ENCODE measurements at regions not wholly inside any gene's neighbourhood (a gene's known extent, or its start where the extent isn't known, plus 50 kb on each side); places are given as distances from the start of the nearest gene placed in this dataset.

- POLR2A ChIA-PET, result no interaction called here
Observed at GRCh38 chr4:17169699-17170098, 271.3 kb upstream of the LDB2 start.

More at GRCh38 chr4:17169699-17170098, 271.3 kb upstream of the LDB2 start:
- FAIRE-seq (no peak), DNase-seq (ENCODE audit: low read depth, low spot score) (no peak)
- intact Hi-C loops (cut with micrococcal nuclease) (no loop called here), dilution Hi-C loops (cut with MboI; ENCODE audit: extremely low pct_ligation_motif_present, low sequenced_read_pairs) (no loop called here)
- no peak overlapping the region for H3K4me3 ChIP-seq (replicated peaks in 1 of 3; ENCODE audit: insufficient read depth in 1 of 3, low read depth in 1 of 3, low read length in 3 of 3)
- BruUV-seq (replicated peaks), result no TSS peak
- TF ChIP-seq JUN (IDR thresholded peaks at IDR 0.05; ENCODE audit: borderline replicate concordance, insufficient read depth, insufficient read length, low read depth) (no peak), MYC (IDR thresholded peaks at IDR 0.05; ENCODE audit: low read depth, low read length) (no peak), FOS (IDR thresholded peaks at IDR 0.05; ENCODE audit: borderline replicate concordance, insufficient read depth, low read length) (no peak), MAX (IDR thresholded peaks at IDR 0.05; ENCODE audit: insufficient read depth, insufficient read length) (no peak), POLR2A (IDR thresholded peaks at IDR 0.05; ENCODE audit: low read depth, low read length) (no peak), POLR2AphosphoS5 (IDR thresholded peaks at IDR 0.05; ENCODE audit: insufficient read depth, low read depth, low read length) (no peak), GATA2 (IDR thresholded peaks at IDR 0.05; ENCODE audit: insufficient read depth, insufficient read length, low read depth, low read length) (no peak), EZH2 (IDR thresholded peaks at IDR 0.05; ENCODE audit: borderline replicate concordance, low read depth, low read length, severe bottlenecking) (no peak)
- TF ChIP-seq, protein P1, sequence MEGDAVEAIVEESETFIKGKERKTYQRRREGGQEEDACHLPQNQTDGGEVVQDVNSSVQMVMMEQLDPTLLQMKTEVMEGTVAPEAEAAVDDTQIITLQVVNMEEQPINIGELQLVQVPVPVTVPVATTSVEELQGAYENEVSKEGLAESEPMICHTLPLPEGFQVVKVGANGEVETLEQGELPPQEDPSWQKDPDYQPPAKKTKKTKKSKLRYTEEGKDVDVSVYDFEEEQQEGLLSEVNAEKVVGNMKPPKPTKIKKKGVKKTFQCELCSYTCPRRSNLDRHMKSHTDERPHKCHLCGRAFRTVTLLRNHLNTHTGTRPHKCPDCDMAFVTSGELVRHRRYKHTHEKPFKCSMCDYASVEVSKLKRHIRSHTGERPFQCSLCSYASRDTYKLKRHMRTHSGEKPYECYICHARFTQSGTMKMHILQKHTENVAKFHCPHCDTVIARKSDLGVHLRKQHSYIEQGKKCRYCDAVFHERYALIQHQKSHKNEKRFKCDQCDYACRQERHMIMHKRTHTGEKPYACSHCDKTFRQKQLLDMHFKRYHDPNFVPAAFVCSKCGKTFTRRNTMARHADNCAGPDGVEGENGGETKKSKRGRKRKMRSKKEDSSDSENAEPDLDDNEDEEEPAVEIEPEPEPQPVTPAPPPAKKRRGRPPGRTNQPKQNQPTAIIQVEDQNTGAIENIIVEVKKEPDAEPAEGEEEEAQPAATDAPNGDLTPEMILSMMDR (IDR thresholded peaks at IDR 0.05; ENCODE audit: extremely low read depth in 1 of 2, insufficient read depth in 1 of 2, low read depth in 1 of 2, low read length in 2 of 2), result no peak
- H3K9me3 ChIP-seq (replicated peaks; ENCODE audit: control insufficient read depth, insufficient read depth, low read length), result no peaks in the 10 kb centered on the region
- H3K27ac ChIP-seq (ENCODE audit: insufficient read depth, low read depth, low read length), result no peak overlapping the region
- H3K9ac ChIP-seq (replicated peaks; ENCODE audit: extremely low read depth, insufficient read depth, low read length), result no peak overlapping the region
- no peaks in the 10 kb centered on the region for H3K9me1 ChIP-seq (replicated peaks; ENCODE audit: control insufficient read depth, extremely low read depth, insufficient read depth, low read length)
- H3K27me3 ChIP-seq (ENCODE audit: control insufficient read depth in 2 of 2, insufficient read depth in 2 of 2, low read length in 2 of 2), result peaks cover 2 to 3% of the 10 kb centered on the region in 2 experiments
- peaks cover 7% of the 10 kb centered on the region for H3K4me1 ChIP-seq (ENCODE audit: control insufficient read depth, extremely low read depth, insufficient read depth, low read length)
- no peaks in the 10 kb centered on the region for H3K36me3 ChIP-seq (ENCODE audit: control insufficient read depth in 2 of 2, extremely low read depth in 1 of 2, insufficient read depth in 2 of 2, low read length in 2 of 2)
- no peaks in the 10 kb centered on the region for H3K79me2 ChIP-seq (ENCODE audit: control insufficient read depth, insufficient read depth, low read length)
- CTCF ChIA-PET, result interaction anchor here (1.2 to 1.7 kb wide), 5 partner anchors 14 to 253 kb away, joined by 3 to 7 read pairs (median 4); no protein-coding TSS in a partner anchor
- no peak overlapping the region for H3K4me2 ChIP-seq (ENCODE audit: insufficient read depth, low read length)
- H4K20me1 ChIP-seq (replicated peaks; ENCODE audit: control insufficient read depth, extremely low read depth, insufficient read depth, low read length), result no peaks in the 10 kb centered on the region
- H2AFZ ChIP-seq (ENCODE audit: low read depth, low read length), result no peak overlapping the region
